ENCODE measurements at regions not wholly inside any gene's neighbourhood (a gene's known extent, or its start where the extent isn't known, plus 50 kb on each side); places are given as distances from the start of the nearest gene placed in this dataset.

- TF ChIP-seq CTCF (IDR thresholded peaks at IDR 0.05; ENCODE audit: low read depth, low read length): no peak
- no peak for TF ChIP-seq EZH2phosphoT487 (IDR thresholded peaks at IDR 0.05; ENCODE audit: low read depth)
Observed at GRCh38 chr15:53328341-53328740, 431.1 kb downstream of the WDR72 start.
